ENCODE measurements at regions not wholly inside any gene's neighbourhood (a gene's known extent, or its start where the extent isn't known, plus 50 kb on each side); places are given as distances from the start of the nearest gene placed in this dataset.
A peak's percentile ranks its signal among the peaks of the same experiment; 100 is the strongest.

- TF ChIP-seq MXD1 (CRISPR knock-in tag; IDR thresholded peaks at IDR 0.05; ENCODE audit: borderline replicate concordance, poor library complexity, severe bottlenecking) (no peak), MTA2 (IDR thresholded peaks at IDR 0.05; ENCODE audit: low read depth) (no peak), LEF1 (IDR thresholded peaks at IDR 0.05) (no peak), TCF7 (IDR thresholded peaks at IDR 0.05; ENCODE audit: borderline replicate concordance) (no peak), KAT8 (IDR thresholded peaks at IDR 0.05; ENCODE audit: low read depth) (no peak), SIRT6 (IDR thresholded peaks at IDR 0.05; ENCODE audit: low read depth, low read length) (no peak), USF1 (CRISPR knock-in tag; IDR thresholded peaks at IDR 0.05) (0 out of 2 replicates have a peak, but pooled peaks have one; percentile 8), ARNT (IDR thresholded peaks at IDR 0.05) (no peak), REST (IDR thresholded peaks at IDR 0.05; ENCODE audit: borderline replicate concordance) (peak; percentile 55), REST (CRISPR knock-in tag; IDR thresholded peaks at IDR 0.05; ENCODE audit: low read depth) (no peak), YY1 (IDR thresholded peaks at IDR 0.05; ENCODE audit: borderline replicate concordance in 1 of 3, control insufficient read depth in 1 of 3, extremely low read depth in 1 of 3, insufficient read depth in 3 of 3, insufficient read length in 1 of 3, insufficient replicate concordance in 2 of 3, low read depth in 1 of 3, low read length in 2 of 3) (peak in 2 of 3 experiments; percentile 24 to 71)
- TF ChIP-seq, protein P1, sequence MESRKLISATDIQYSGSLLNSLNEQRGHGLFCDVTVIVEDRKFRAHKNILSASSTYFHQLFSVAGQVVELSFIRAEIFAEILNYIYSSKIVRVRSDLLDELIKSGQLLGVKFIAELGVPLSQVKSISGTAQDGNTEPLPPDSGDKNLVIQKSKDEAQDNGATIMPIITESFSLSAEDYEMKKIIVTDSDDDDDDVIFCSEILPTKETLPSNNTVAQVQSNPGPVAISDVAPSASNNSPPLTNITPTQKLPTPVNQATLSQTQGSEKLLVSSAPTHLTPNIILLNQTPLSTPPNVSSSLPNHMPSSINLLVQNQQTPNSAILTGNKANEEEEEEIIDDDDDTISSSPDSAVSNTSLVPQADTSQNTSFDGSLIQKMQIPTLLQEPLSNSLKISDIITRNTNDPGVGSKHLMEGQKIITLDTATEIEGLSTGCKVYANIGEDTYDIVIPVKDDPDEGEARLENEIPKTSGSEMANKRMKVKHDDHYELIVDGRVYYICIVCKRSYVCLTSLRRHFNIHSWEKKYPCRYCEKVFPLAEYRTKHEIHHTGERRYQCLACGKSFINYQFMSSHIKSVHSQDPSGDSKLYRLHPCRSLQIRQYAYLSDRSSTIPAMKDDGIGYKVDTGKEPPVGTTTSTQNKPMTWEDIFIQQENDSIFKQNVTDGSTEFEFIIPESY (CRISPR knock-in tag; IDR thresholded peaks at IDR 0.05) = peak; percentile 76
- TF ChIP-seq, protein P2, sequence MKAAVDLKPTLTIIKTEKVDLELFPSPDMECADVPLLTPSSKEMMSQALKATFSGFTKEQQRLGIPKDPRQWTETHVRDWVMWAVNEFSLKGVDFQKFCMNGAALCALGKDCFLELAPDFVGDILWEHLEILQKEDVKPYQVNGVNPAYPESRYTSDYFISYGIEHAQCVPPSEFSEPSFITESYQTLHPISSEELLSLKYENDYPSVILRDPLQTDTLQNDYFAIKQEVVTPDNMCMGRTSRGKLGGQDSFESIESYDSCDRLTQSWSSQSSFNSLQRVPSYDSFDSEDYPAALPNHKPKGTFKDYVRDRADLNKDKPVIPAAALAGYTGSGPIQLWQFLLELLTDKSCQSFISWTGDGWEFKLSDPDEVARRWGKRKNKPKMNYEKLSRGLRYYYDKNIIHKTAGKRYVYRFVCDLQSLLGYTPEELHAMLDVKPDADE (conservative IDR thresholded peaks at IDR 0.05; ENCODE audit: control insufficient read depth, low read depth, low read length) = no peak
These were observed 180.0 kb upstream of the RREB1 start (continued) for GRCh38 chr6:6927521-6928361.

Data from K562 (cell line).